Embryonic facial prominence (tissue), 1 donor: ENCODE measurements at regions not wholly inside any gene's neighbourhood (a gene's known extent, or its start where the extent isn't known, plus 50 kb on each side); places are given as distances from the start of the nearest gene placed in this dataset.
"Not testable (repeated sequence)": the region's sequence is repeated elsewhere in the genome, so short reads cannot be mapped to it uniquely, and the experiment has no call there.

Source experiments
- DNase-seq: peaks from one replicate; pipeline ENCODE4 v3.0.0-alpha.2; 2016; ENCODE audit errors: extremely low spot score

GRCh38 chr13:34358811-34359513, 541.0 kb downstream of the RFC3 start:
- DNase-seq = no peak

DNA sequence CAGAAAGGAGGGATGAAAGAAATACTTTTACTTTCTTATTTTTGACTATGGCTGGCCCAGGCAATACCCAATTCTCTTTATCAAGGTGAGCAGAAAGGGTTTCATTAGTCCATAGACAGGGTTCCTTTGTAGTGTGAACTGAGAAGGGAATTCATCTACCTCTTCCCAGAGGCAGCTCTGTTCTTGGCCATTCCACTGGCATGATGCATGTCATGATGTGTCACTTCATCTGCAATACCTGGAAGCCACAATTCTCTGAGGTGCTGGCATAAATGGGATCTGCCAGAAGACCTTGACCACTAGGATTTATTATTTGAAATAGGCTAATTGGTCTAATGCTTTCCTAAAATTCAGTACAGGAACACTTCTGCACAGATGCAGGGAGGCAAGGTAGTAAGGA, 542.8 kb downstream of the RFC3 start:
- no peak for DNase-seq

GRCh38 chr13:34361560-34361959, 543.6 kb downstream of the RFC3 start:
- DNase-seq = no peak

DNA sequence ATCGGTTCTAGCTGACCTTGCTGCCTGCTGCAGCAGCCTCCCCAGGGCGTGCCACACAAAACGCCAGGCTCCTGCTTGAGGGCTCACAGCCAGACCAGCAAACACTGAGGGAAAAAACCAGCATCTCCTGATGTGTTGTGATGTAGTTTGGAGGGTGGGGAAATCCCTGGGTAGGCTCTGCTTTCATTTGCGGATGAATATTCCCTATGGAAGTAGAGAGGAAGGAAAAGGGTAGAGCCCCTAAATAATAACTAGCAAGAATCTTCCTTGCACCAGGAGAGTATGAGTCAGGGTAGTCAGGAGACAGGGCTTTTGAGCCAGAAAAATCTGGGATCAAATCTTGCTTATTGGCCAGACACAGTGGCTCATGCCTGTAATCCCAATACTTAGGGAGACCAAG, 545.3 kb downstream of the RFC3 start:
- no peak for DNase-seq

GRCh38 chr13:34364633-34365032, 546.7 kb downstream of the RFC3 start:
- DNase-seq = no peak

DNA sequence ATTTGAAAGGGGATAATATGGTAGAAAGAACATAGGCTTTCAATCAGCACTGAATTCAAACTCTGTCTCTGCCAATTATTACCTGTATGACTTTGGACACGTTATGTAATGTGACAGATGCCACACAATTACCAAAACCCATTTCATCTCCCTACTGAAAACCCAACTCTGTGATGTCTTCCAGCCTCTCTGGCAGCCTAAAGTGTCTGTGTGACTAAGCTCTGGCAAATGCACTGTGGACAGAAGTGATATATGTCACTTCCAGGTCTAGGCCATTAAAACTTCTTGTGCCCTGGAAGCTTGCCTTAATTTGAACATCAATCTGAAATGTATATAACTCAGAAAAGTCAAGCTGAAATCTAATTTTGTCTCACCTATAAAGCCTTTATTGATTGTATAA, 552.0 kb downstream of the RFC3 start:
- DNase-seq = no peak

DNA sequence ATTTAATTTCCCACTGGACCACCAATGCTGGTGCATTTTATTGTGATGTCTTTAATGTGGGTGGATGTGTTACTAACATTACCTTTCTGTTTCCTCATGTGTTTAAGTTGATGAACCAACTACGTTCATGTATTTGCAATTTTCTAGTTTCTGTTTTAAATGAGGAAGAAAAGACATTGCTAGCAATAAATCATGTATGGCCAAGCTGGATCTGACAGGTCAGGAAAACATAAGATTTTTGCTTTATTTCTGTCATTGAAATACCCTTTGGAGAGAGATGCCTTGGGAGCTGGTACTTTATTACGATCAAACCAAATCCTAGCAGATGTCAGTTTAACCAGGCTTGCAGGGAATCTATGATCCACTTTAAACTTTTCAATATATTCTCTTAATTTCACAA, 553.2 kb downstream of the RFC3 start:
- no peak for DNase-seq

DNA sequence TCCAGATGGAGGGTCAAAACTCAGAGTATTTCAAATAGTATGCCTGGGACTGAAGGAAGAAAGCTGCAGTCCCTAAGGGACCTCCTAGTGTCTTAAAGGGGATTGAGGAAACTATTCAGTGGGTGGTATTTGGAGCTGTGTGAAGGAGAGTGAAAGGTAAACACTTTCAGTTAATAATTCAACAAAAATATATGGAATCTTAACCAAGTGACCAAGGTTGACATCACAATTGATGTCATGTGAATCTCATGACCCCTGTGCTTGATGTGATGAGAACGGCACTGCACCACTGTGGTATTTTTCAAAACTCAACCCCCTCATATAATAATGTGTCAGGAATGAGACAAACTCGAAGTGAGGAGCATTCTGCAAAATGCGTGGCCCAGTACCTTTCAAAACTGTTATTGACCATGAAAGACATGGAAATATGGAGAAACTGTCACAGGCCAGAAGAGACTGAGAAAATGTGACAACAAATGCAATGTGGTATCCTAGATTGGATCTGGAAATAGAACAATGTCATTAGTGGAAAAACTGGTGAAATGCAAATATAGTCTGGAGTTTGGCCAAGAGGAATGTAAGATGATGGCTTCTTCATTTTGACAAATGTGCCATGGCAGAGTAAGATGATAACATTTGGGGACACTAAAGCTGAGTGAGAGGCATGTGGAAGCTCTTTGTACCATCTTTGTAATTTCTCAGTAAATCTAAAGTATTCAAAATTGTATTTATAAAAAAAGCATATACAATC, 553.9 kb downstream of the RFC3 start:
- no peak for DNase-seq

DNA sequence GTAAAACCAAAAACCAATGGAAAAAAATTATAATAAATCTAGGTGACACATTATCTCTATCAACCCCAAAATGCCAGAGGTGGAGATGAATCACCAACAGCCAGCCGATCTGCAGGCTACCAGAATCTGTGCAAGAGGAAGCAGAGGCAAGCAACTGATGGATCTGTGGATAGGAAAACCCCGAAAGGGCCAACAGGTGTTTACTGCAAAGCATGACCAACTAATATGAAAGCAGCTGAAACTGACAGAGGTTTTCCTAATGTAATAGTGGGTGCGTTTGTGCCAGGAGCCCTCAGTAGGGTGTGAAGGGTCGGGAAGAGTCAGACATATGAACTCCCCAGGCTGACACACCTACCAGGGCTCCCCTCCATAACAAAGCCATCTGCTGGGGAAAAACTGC, 554.6 kb downstream of the RFC3 start:
- no peak for DNase-seq

GRCh38 chr13:34376483-34376882, 558.5 kb downstream of the RFC3 start:
- DNase-seq = no peak

- DNase-seq = no peak
Measured at GRCh38 chr13:34381228-34381627, 560.8 kb upstream of the NBEA start.

DNA sequence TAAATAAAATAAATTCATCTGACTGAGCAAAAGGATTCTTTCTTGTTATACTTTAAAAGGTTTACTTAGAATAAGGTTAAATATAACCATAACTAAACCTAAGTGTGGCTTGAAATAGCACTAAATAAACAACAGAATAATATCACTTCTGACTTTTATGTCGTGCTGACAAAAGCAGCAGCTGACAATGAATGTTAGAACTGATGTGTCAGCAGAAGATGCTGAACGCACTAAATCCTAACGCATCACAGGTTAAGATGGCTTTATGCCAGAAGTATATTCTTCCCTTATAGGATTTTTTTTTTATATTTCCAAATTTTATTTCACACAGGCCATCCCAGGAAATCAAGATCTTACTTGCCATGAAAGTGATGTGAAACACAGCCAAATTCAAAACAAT, 558.3 kb upstream of the NBEA start:
- no peak for DNase-seq

DNA sequence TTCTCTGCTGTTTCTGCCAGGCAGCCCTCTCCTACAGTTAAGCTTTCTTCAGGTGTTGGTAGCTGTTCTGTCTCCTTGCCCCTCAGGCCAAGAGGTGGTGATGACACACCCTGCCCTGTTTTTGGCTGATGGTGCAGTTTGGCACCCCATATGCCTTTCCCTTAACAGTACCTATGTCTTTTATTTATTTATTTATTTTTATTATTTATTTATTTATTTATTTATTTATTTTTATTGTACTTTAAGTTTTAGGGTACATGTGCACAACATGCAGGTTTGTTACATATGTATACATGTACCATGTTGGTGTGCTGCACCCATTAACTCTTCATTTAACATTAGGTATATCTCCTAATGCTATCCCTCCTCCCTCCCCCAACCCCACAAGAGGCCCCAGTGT, 555.8 kb upstream of the NBEA start:
- not testable (repeated sequence) for DNase-seq

GRCh38 chr13:34391076-34391475, 551.0 kb upstream of the NBEA start:
- DNase-seq = no peak

DNA sequence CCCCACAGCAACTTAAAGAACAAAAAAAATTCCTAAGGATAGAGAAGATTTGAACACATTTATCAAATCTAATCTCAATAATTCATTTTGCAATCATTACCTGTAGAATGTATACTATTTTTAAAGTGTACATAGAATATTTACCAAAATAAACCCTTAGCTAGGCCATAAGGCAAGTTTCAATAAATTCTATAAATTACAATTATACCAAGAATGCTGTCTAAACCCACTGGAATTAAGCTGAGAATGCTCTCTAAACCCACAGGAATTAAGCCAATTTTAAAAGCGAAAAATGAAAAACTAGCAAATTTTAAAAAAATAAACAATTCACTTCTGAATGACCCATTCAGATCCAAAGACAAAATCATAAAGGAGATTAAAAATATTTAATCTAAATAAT, 540.4 kb upstream of the NBEA start:
- no peak for DNase-seq

DNA sequence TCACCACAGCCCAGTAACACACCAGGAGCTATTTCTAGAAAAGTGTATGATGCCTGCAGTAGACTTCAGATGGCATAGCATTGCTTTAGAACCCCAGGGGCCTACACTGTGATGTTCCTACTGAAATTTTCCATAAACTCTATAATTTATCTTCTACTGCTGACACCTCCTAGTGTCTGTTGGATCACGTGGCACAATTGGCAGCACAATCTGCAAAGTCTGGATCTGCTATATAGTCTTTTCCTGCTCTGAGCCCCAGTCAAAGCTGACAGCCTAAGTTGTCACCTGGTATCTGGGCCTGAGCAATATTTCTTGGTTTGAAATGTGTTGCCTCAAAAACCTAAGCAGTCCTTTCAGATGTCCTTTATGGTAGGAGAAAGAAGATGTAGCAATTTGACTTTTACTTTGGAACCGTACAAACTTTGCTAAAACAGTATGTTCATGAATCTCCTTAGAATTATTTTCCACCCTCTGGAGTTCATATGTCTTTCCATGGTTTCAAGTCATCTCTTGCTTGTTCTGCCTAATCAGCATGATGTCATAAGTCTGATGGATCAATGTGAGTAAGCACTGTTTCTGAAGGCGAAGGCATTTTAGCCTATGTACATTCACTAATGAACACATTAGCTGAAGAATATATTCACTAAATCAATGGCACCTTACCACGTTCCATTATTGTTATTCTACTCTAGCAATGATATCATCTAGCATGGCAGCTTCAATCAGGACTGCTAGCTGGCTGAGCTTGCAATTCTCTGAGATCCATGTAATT, 536.5 kb upstream of the NBEA start:
- DNase-seq = no peak

DNA sequence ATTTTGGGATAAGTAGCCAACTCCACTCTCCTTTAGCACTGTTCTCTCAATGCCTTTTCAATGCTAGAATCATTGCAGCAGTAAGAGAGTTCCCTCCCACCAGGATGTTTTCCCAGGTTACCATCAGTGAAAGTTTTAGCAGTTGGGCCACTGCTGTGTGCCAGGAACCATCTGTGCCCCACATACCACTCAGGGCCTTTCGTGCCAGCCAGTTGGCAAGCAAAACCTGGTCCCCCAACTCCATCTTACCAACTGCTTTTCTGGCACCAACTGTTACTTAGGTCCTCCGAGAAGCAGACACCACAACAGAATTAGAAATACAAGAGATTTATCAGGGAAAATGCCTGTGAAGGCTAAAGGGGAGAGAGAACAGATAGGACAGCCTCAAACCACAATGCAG, 533.4 kb upstream of the NBEA start:
- no peak for DNase-seq

DNA sequence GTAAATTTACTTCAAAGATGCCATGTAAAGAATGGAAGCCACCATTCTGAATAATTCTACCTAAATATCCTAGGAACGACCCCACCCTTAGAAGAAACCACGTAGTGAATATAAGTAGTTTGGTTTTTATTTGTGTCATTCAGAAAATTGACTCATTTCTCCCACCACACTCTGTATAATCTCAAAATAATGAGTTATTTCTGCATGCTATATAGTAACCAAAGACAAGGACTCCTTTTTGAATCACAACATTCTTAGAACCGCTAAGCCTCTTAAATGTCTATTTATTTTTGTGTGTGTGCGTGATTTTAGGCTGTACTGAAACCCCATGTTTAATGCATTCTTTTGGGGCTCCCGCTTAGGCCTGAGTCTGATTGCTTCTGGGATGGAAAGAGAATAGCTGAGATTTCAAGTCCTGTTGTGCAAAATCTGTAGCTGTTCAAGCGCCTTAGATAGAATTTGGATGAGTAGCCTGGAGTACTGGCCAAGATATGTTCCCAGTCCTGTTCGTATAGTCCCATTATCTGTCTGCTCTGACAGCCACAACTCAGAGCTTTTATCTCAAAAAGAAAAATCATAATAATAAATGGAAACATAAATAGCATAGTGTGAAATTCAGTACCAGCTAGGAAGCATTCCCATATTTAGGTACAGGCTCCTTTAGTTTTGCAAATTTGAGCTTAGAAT, 532.4 kb upstream of the NBEA start:
- DNase-seq = no peak

DNA sequence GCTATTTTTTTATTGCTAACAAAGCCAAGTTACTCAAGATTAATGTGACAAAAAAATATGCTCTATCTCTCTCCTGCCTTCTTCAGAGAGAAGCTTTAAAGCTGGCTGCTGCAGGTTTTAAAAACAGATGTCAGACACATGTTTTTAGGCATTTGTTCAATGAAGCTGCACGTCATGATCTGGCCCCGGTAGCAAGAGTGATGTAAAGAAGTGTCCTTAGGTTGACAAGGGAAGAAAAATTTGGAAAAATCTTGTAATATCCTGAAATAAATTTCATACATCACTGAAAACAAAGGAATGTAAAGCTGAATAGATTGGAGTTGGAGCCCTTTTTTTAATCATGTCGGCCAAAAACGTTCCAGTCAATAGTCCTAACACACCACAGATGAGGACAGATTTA, 531.4 kb upstream of the NBEA start:
- DNase-seq = peak; percentile 25

GRCh38 chr13:34411177-34411576, 530.9 kb upstream of the NBEA start:
- DNase-seq = no peak

DNA sequence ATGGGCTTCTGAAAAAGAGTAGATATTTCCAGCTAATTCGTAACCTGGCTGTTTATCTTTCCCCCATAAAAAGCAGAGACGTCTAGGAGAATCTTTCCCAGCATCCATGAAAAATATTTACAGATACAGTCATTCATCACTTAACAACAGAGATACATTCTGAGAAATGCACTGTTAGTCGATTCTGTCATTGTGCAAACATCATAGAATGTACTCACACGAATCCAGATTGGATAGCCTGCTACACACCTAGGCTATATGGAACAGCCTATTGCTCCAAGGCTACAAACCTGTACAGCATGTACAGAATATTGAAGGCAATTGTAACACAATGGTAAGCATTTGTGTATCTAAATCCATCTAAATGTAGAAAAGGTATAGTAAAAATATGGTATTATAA, 530.2 kb upstream of the NBEA start:
- no peak for DNase-seq

DNA sequence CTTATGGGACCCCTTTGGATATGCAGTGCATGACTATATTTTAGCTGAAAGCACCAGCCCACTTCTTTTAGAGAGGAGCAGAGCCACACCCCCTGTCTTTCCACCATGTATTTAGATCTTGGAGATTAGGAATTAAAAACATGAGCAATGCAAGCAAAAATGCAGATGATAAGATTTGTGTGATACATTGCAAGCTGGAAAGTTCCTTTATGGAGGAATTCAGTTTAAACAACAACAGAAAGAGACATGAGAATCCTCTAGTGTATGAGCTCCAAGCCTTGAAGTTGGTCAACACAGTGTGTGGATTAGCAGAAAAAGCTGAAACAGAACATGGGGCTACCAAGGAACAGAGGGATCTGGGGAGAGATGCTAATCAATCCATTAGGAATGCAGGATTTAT, 529.8 kb upstream of the NBEA start:
- no peak for DNase-seq
